Thyroid gland (tissue), 4 donors: ENCODE measurements at regions not wholly inside any gene's neighbourhood (a gene's known extent, or its start where the extent isn't known, plus 50 kb on each side); places are given as distances from the start of the nearest gene placed in this dataset.

Experiments
- CTCF ChIP-seq, 6 experiments: fragments of 200-600 bp in 3 of 6; fragments of 450-650 bp in 3 of 6; sonication (generic) in 3 of 6; IDR thresholded peaks; one replicate each; pipeline ENCODE4 v1.5.1; 2016 to 2019; ENCODE audit warnings: antibody characterized with exemption in 6 of 6, mild to moderate bottlenecking in 2 of 6, inconsistent platforms in 1 of 6, moderate library complexity in 1 of 6
- POLR2A ChIP-seq, 2 donors: fragments of 450-650 bp; IDR thresholded peaks; one replicate each; pipeline ENCODE4 v1.6.1; 2017; ENCODE audit warnings: antibody characterized with exemption in 2 of 2, mild to moderate bottlenecking in 2 of 2, moderate library complexity in 1 of 2

- no peak for TF ChIP-seq POLR2A (IDR thresholded peaks at IDR 0.05)
- no peak for TF ChIP-seq CTCF (IDR thresholded peaks at IDR 0.05)
These were observed 983.0 kb downstream of the SORCS1 start for GRCh38 chr10:106181501-106181900.
